HG03103 (cell line): ENCODE measurements at regions not wholly inside any gene's neighbourhood (a gene's known extent, or its start where the extent isn't known, plus 50 kb on each side); places are given as distances from the start of the nearest gene placed in this dataset.
"Not testable (repeated sequence)": the region's sequence is repeated elsewhere in the genome, so short reads cannot be mapped to it uniquely, and the experiment has no call there.

Experiments
- ATAC-seq: cut with Tn5 transposase; IDR thresholded peaks from one replicate; pipeline ENCODE4 v1.9.1; 2021; ENCODE audit warnings: low read depth; ENCODE audit not compliant: unreplicated experiment

GRCh38 chr13:59363947-59364346, 799.8 kb downstream of the DIAPH3 start:
- ATAC-seq, result no peak

GRCh38 chr13:59364641-59365085, 799.1 kb downstream of the DIAPH3 start:
- no peak for ATAC-seq

GRCh38 chr13:59367467-59367866, 796.3 kb downstream of the DIAPH3 start:
- no peak for ATAC-seq

GRCh38 chr13:59367904-59368303, 795.8 kb downstream of the DIAPH3 start:
- no peak for ATAC-seq

- no peak for ATAC-seq
These were observed 795.0 kb downstream of the DIAPH3 start for GRCh38 chr13:59368693-59369092.

GRCh38 chr13:59371229-59371628, 792.5 kb downstream of the DIAPH3 start:
- no peak for ATAC-seq

GRCh38 chr13:59373341-59373740, 790.4 kb downstream of the DIAPH3 start:
- no peak for ATAC-seq

GRCh38 chr13:59374691-59375090, 789.0 kb downstream of the DIAPH3 start:
- ATAC-seq, result no peak

- ATAC-seq, result no peak
These were observed 779.6 kb downstream of the DIAPH3 start for GRCh38 chr13:59384154-59384553.

- ATAC-seq, result peak; percentile 100
These were observed 772.0 kb downstream of the DIAPH3 start for GRCh38 chr13:59391696-59392095.

- no peak for ATAC-seq
These were observed 771.4 kb downstream of the DIAPH3 start for GRCh38 chr13:59392328-59392727.

- no peak for ATAC-seq
These were observed 769.2 kb downstream of the DIAPH3 start for GRCh38 chr13:59394496-59394895.

GRCh38 chr13:59398127-59398526, 765.6 kb downstream of the DIAPH3 start:
- ATAC-seq, result no peak

- ATAC-seq, result no peak
These were observed 765.1 kb downstream of the DIAPH3 start for GRCh38 chr13:59398661-59399060.

GRCh38 chr13:59399513-59399912, 764.2 kb downstream of the DIAPH3 start:
- no peak for ATAC-seq

GRCh38 chr13:59404331-59404730, 759.4 kb downstream of the DIAPH3 start:
- no peak for ATAC-seq

- not testable (repeated sequence) for ATAC-seq
These were observed 756.5 kb downstream of the DIAPH3 start for GRCh38 chr13:59407251-59407650.

GRCh38 chr13:59408738-59409137, 755.0 kb downstream of the DIAPH3 start:
- ATAC-seq, result no peak

- no peak for ATAC-seq
These were observed 754.5 kb downstream of the DIAPH3 start for GRCh38 chr13:59409211-59409610.

- ATAC-seq, result no peak
These were observed 754.0 kb downstream of the DIAPH3 start for GRCh38 chr13:59409634-59410200.

GRCh38 chr13:59413126-59413525, 750.6 kb downstream of the DIAPH3 start:
- ATAC-seq, result peak; percentile 85

- ATAC-seq, result no peak
These were observed 749.7 kb downstream of the DIAPH3 start for GRCh38 chr13:59414006-59414405.

- no peak for ATAC-seq
These were observed 748.2 kb downstream of the DIAPH3 start for GRCh38 chr13:59415498-59415897.
